GM12891 (cell line): ENCODE measurements at regions not wholly inside any gene's neighbourhood (a gene's known extent, or its start where the extent isn't known, plus 50 kb on each side); places are given as distances from the start of the nearest gene placed in this dataset.

ENCODE experiments used
- DNase-seq: peaks from one replicate; pipeline ENCODE4 v3.0.0; 2011; ENCODE audit warnings: low spot score; ENCODE audit not compliant: insufficient read length
- FAIRE-seq: peaks from 2 replicates; lab custom pipeline; 2011; peaks lifted over from hg19 to GRCh38; lab: Jason Lieb, UNC
- PAX5 ChIP-seq: IDR thresholded peaks from 2 replicates; pipeline ENCODE4 v1.6.1; 2011; ENCODE audit warnings: low read length, moderate library complexity, mild to moderate bottlenecking; ENCODE audit not compliant: insufficient read depth, severe bottlenecking
- POLR2A ChIP-seq: IDR thresholded peaks from 2 replicates; pipeline ENCODE4 v1.6.1; 2011; ENCODE audit warnings: low read depth, low read length, control low read depth
- POLR2AphosphoS5 ChIP-seq: IDR thresholded peaks from 2 replicates; pipeline ENCODE4 v1.6.1; 2011; ENCODE audit warnings: low read depth, low read length, control low read depth
- POU2F2 ChIP-seq: IDR thresholded peaks from 2 replicates; pipeline ENCODE4 v1.6.1; 2011; ENCODE audit warnings: low read depth, mild to moderate bottlenecking, control low read depth, low read length, moderate library complexity
- SPI1 ChIP-seq: IDR thresholded peaks from 2 replicates; pipeline ENCODE4 v1.6.1; 2011; ENCODE audit warnings: low read depth, low read length, control low read depth
- TAF1 ChIP-seq: IDR thresholded peaks from 2 replicates; pipeline ENCODE4 v1.6.1; 2011; ENCODE audit warnings: low read depth, low read length, control low read depth

DNA sequence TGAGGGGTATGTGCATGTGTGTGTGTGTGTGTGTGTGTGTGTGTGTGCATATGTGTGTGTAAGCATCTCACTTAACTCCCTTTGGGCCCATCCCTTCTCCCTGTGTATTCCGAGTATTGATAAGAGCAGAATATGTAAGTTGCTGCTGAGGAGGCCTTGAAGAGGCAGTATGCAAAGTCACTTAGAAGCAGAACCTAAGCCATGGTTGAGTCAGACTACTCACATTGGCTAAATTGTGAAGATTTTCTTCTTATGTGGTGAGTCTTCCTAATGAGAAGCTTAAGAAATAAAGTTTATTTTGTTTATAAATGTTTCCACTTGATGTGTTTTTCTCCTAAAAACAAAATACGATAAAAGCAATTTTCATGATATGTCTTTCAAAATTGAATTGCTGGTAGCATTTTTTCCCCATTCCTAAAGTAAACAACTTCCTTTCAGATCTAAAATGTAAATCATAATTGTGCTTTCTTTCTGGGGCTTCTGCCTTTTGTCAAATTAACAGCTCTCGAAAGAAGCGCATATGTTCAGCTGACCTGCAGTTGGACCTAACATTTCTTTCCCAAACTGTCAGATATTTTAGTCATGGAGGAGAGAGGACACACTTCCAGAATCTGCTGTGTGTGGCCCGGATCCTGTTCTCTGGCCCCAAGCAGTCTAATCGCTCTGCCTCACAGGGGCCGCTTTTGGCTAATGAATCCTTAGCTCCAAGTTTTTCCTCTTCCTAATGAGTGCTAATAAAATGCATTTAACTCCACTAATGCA lies 284.0 kb downstream of the DUSP10 start:
- no peak for TF ChIP-seq SPI1
- no peak for TF ChIP-seq PAX5
- TF ChIP-seq POLR2A, result no peak
- no peak for TF ChIP-seq TAF1
- TF ChIP-seq POLR2AphosphoS5, result no peak
- TF ChIP-seq POU2F2, result no peak
- FAIRE-seq (no peak), DNase-seq (no peak)

DNA sequence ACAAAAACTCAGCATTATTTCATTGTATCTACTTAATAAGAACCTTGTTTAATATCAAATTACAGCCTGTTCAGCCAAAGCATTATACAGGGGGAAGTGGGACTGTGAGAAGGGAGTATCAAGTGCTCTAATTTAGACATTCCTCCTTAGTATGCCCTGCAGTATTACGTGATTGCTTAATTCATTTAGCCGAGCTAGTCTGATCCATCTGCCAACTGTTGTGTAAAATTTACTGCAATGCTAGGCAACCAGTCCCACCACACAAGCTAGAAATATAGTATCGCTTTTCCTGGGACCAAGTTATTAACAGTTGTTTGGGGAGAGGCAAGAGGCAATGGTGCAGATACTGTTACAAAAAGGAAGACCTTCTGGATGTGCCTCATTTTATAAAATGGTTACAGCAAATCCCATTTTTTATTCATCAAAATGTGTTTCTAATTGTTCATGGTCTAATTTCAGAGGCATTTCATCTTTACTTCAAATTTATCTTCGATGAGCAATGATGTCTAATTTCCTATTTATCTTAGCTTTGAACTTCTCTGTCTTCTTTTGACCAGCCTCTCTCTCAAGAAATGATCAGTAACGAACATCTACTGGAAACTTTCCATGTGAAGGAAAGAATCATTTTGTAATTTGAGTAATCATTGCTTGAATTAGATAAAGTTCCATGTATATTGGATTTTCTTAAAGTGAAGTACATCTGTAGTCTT lies 283.3 kb downstream of the DUSP10 start:
- no peak for FAIRE-seq
- TF ChIP-seq PAX5 (no peak), TAF1 (no peak), POLR2A (no peak), POLR2AphosphoS5 (no peak)
- no peak for DNase-seq

DNA sequence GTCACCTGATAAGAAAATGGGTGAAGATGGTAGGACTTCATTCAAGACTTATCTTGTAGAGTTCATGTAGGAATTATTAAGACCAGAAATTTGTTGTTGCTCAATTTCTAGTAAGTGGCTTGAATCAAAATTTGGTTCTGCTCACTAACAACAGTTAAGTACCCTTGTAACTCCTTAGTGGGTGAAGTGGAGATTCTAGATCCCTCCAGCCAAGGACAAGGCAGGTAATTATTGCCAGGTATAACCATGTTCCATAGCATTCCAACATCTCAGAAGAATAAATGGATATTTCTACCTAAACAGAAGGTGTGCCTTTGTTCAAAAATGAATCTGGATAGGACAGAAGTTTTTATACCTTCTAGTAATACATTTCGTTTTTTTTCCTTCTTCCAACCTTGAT lies 282.3 kb downstream of the DUSP10 start:
- DNase-seq, result no peak
- no peak for FAIRE-seq
- TF ChIP-seq POU2F2 (no peak), POLR2A (no peak), PAX5 (no peak), POLR2AphosphoS5 (no peak), TAF1 (no peak), SPI1 (no peak)

DNA sequence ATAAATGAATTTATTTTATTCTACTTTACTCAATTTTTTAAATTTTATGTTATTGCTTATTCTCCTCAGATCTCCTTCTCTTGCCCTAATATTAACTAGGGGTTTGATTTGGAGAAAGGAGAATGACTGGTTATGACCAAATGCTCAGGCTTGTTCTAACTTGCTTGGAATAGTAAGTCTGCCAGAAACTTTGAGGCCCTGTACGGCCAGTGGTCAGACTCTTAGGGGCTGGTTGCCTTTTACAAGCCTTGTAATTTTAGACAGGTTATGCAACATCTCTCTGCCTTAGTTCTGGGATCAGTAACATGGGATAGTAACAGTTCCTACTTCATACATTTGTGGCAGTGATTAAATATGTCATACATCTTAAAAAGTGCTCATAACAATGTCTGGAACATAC lies 279.5 kb downstream of the DUSP10 start:
- FAIRE-seq (no peak), DNase-seq (no peak)
- TF ChIP-seq TAF1, result no peak
- no peak for TF ChIP-seq POLR2A
- no peak for TF ChIP-seq PAX5
- TF ChIP-seq POLR2AphosphoS5, result no peak
- TF ChIP-seq POU2F2, result no peak
- TF ChIP-seq SPI1, result no peak

DNA sequence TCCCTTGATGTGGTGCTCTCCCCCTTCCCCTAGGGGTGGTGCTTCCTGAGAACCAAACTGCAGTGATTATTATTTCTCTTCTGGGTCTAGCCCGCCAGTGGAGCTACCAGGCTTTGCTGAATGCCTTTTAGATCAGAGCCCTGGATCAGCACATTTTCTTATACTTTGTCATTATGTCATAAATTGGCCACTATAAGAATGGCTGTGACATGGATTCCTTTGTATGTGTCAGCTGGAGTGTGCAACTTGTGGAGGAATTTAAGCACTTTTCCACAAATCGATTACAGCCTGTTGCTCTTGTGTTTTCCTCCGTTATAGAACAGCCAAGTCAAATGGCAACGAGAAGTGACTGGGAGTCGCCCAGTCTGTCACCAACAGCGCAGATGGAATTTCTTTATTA lies 273.3 kb downstream of the DUSP10 start:
- no peak for FAIRE-seq
- no peak for TF ChIP-seq PAX5
- no peak for TF ChIP-seq TAF1
- no peak for TF ChIP-seq POU2F2
- TF ChIP-seq POLR2A, result no peak
- TF ChIP-seq POLR2AphosphoS5, result no peak
- no peak for TF ChIP-seq SPI1
- DNase-seq, result no peak

DNA sequence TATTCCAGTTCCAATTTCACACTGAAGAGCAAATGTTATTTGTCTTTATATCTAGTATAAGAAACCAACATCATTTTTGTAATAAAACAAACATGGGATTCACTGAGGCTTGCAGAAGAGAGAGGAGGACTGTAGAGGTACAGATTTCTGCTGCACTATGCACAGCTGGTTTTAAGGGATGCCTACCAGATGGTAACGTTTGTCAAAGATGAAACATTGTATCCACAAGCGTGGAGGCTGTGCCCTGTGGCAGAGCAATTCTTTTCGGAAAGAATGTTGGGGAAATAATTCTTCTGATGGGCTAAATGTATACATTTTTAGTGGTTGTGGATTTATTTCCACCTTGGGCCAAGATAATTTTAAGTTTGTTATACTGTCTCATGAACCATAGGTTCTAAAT lies 272.4 kb downstream of the DUSP10 start:
- DNase-seq (no peak), FAIRE-seq (no peak)
- TF ChIP-seq PAX5, result no peak
- no peak for TF ChIP-seq SPI1
- no peak for TF ChIP-seq POLR2A
- TF ChIP-seq TAF1, result no peak
- no peak for TF ChIP-seq POU2F2
- TF ChIP-seq POLR2AphosphoS5, result no peak

DNA sequence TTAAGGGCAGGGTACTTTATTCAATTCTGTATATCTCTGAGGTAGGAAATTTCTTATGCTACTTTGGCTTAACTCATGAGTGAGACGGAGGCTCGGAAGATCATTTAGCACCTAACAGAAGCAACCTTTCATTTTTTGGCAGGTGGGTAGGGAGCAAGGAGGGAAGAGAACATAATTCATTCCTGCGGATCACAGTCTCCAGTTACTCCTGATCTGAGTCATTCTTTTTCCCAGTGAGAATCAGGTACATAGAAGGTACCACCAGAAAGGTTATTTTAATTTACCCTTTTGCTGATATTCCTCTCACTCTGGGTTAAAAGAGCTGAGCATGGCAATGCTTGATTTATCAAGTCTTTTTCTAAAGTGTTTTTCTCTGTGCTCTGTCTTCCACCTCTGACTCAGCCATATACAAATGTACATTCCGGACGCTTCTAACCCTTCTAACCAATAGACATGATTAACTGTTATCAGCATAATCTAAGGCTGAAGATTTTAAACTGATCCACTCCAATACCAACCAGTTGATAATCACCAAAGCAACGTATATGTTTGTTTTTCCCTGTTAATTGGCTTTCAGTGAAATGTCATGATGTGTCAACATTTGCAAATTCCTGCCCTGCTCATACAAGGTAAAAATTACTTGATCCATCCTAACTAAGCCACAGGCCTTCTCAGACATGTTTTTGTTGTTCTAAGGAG lies 271.7 kb downstream of the DUSP10 start:
- DNase-seq (no peak), FAIRE-seq (no peak)
- TF ChIP-seq POLR2A (no peak), SPI1 (no peak), POLR2AphosphoS5 (no peak), TAF1 (no peak)

DNA sequence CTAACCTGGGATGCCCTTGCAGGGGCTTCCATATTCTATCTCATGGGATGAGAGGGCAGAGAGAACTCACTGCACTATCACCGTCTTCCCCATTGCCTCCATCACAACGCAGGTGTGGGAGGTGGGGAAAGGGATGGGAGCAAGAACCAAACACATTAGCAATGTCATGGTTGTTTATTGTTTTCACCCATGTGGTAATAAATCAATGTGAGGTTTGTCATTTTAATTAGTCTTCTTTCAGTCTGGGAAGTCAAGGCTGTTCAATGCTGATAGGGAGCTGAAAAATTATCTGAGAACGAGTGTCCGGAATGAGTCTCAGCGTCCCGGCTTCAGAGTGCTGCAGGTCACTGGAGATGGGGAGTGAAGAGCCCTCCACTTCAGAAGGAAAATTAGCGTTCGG lies 268.5 kb downstream of the DUSP10 start:
- DNase-seq (no peak), FAIRE-seq (no peak)
- TF ChIP-seq POU2F2 (no peak), PAX5 (no peak), POLR2A (no peak), POLR2AphosphoS5 (no peak), TAF1 (no peak), SPI1 (no peak)

DNA sequence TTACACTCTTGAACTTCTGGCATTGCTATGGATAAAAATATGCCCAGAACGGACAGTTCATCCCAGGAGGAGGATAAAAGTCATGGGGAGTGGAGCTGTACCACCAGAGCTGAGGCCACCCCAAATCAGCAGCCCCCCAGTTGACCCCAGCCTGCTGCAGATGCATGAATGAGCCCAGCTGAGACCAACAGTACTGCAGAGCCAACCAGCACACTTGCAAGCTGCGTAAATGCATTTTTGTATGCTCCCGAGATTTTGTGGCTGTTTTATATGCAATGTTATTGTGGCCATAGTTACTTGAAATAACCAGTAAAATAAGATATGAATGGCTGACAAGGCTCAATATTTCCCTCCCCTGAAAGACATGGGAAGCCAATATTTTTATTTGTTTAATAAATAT lies 264.6 kb downstream of the DUSP10 start:
- FAIRE-seq, result no peak

More for the DNA sequence above, 264.6 kb downstream of the DUSP10 start:
- DNase-seq, result no peak
- TF ChIP-seq POLR2AphosphoS5 (no peak), PAX5 (no peak), TAF1 (no peak), POU2F2 (no peak), POLR2A (no peak), SPI1 (no peak)
